CD4-positive, alpha-beta T cell treated with Interleukin-4 for 1 hour (primary cell): ENCODE measurements at regions not wholly inside any gene's neighbourhood (a gene's known extent, or its start where the extent isn't known, plus 50 kb on each side); places are given as distances from the start of the nearest gene placed in this dataset.

Experiments used
- DNase-seq, 2 donors: peaks; one replicate each; pipeline ENCODE4 v3.0.0-alpha.2; 2020 to 2022

DNA sequence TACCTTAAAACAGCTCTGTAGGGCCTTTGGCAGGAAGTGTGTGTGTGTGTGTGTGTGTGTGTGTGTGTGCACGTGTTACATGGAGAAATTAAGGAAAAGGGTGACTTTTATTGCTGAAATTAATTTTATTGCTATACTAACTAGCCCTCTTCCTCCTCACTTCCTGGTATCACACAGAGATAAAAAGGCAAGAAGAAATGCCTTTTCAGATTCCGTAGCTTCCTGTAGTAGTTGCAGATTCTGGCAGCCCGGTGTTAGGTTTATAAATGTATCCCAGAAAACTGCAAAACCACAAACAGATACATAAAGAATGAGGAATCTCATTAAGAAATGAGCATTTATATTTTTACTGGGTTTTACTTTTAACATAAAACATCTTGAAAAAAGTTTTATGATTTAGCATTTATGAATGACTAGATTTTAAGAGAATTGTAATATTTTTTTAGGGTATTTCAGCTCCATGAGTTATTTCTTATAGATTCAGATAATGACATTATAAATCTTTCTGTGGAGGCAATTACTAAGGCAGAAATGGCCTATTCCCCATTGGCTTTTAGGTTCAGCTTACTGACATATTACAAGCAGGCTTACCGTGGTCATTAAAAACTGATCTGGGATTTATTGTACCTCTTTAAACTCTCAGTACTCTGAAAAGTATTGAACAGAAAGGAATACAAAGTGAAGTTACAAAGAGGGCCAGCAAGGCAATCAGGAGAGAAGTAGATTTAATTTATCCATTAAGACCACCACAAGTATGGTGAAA is 249.1 kb upstream of the TSHZ2 start:
- no peak for DNase-seq

DNA sequence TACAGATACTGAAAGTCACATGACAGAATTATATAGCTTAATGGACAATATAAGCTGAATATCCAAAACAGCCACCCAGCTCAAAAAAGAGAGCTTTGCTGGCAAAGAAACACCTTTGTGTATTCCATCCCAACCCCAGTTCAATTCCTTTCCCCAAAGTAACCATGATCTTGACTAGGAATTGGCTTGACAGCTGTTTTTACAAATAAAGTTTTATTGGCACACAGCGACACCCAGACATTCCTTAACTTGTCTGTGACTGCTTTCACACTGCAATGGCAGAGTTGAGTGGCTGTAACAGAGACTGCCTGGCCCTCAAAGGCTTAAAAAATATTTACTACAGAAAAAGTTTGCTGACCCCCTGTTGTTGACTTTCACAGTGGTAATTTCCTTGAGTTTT is 264.0 kb upstream of the TSHZ2 start:
- DNase-seq = no peak

GRCh38 chr20:52704553-52704952 is 267.6 kb upstream of the TSHZ2 start:
- DNase-seq = no peak

GRCh38 chr20:52688345-52688744 is 283.8 kb upstream of the TSHZ2 start:
- DNase-seq = no peak

DNA sequence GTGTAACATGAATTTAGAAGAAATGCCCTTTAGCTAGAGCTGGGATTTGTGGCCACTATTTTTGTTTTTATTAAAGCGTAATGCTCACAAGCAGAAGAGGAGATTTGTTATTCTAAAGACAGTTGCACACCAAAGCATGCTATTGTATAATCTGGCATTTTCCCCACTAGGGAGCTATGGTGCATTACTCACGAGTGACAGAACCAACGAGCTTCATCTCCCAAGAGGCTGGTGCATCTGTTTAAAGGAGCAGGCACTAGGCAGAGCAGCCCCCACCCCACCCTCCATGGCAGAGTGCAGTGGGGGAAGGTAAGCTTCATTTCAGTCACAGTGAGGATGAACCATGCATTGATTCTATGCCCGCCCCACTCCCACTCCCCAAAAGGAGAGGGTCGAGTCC is 287.3 kb upstream of the TSHZ2 start:
- DNase-seq = no peak

GRCh38 chr20:52684176-52684575 is 288.0 kb upstream of the TSHZ2 start:
- no peak for DNase-seq

DNA sequence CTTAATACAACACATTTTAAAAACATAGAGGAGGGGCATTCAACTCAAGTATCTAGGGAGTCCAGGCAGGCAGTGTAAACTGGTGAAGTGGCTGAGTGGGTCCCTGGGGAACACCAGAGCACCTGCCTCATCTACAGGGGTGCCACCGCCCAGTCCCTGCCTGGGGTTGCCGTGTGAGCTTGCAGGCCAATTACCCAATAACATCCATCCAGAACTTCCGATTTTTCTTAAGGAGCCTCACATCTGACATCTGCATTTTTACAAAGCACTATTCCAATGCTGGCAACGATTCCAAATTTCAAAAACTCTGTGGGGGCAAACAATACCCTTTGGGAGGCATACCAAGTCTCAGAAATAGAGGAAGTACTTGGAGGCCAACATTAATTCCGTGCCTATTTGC is 288.4 kb upstream of the TSHZ2 start:
- no peak for DNase-seq

GRCh38 chr20:52682237-52682636 is 289.9 kb upstream of the TSHZ2 start:
- DNase-seq = no peak

GRCh38 chr20:52681288-52681687 is 290.9 kb upstream of the TSHZ2 start:
- DNase-seq = no peak

- no peak for DNase-seq
These were observed 294.9 kb upstream of the TSHZ2 start for GRCh38 chr20:52677216-52677615.

DNA sequence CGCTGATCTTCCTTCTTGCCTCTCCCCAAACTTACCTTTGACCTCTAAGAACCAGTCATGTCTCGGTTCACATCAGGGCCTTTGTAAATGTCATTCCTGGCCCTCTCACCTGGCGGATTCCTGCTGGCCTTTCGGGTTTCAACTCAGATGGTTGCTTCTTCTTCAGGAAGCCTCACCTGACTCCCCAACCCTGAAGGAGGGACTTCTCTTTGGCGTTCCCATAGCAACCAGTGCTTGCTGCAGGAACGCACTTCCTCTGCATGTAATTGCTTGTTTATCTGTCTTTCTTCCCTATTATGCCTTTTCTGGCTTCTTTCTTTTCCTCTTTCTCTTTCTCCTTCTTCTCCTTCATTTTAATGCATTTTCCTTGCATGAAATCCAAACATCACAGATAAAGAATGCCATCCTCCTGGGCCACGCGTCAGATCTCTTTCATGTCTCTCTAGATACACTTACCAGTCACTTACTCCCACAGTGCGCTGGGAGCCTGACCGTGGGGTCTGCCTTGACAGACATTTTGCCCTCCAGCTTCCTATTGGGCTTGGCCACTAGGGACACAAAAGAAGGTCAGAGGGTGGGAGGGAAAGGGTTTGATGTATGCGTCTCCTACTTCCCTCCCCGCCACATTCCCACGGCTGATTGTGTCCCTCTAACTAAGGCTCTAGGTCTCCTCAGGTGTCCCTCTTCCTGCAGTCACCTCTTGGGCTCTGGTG is 295.7 kb upstream of the TSHZ2 start:
- peak in 1 of 2 donors; percentile 25 for DNase-seq

- peak in 1 of 2 donors; percentile 21 for DNase-seq
These were observed 296.8 kb upstream of the TSHZ2 start for GRCh38 chr20:52675375-52675774.

DNA sequence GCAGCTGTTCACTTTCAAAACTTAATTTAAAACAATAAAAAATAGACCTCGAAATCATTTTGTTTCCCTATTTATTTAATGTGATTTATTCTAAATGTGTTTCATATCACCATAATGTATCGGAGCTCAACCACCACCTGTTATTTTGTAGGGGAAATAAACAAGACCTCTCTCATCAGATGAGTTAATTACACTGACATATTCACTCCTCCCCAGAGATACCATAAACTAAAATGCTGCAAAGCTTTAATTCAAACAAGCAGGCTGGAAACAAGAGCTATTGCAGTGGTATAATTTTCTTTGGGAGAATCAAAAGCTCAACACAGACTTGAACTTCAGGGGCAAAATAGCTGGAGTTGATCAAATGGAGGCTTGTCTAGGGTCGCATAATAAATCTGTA is 303.5 kb upstream of the TSHZ2 start:
- DNase-seq = no peak

- DNase-seq = no peak
These were observed 304.8 kb upstream of the TSHZ2 start for GRCh38 chr20:52667358-52667757.

- no peak for DNase-seq
These were observed 306.7 kb upstream of the TSHZ2 start for GRCh38 chr20:52665441-52665840.

DNA sequence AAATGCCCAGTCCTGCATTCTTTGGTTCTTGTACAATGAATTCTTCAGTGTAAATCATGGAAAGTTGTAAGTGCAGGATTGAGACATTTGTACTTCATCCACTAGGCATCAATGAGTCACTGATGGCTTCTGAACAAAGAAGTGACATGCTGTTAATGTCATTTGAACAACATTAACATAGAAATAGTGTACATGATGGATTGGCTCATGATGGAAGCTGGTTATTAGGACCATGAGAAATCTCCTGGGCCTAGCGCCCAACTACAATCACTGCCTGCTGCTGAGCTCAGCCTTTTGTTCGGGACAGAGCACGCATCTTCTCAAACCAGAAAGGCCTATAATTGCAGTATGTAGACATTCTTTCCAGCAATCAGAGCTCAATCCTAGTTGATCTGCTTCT is 316.8 kb upstream of the TSHZ2 start:
- no peak for DNase-seq

DNA sequence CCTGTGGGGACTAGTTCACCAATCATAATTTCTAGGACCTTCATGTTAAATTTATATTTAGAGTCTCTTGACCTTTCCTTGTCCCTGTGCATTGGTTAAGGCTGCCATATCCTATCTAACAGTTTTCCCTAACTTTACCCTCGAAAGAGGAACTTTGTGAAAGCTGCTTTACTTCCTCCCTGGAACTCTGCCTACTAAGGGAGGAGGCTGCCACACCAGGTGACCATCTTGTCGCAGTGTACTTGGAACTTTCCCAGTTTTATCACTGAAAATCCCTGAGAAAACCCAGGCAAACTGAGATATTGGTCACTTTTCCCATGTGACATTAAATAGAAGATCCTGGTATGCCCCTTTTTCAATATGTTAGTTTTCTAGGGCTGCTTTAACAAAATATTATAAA is 317.6 kb upstream of the TSHZ2 start:
- DNase-seq = no peak

GRCh38 chr20:52652271-52652670 is 319.9 kb upstream of the TSHZ2 start:
- DNase-seq = no peak

DNA sequence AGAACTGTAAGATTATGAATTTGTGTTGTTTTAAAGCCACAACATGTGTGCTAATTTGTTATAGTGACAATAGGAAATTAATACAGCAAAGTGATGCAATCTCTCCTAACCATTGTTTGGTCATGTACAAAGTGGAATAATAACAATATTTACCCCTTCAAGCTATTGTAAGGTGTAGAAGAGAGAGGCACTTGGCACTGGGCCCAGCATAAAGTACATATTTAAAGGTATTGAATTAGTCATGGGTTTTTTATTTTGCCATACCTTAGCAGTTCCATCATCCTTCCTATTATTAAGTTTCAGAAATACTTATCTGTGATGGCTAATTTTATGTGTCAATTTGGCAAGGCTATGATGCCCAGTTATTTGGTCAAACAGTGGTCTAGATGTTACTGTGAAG is 322.4 kb upstream of the TSHZ2 start:
- DNase-seq = no peak

- no peak for DNase-seq
These were observed 326.3 kb upstream of the TSHZ2 start for GRCh38 chr20:52645822-52646221.

DNA sequence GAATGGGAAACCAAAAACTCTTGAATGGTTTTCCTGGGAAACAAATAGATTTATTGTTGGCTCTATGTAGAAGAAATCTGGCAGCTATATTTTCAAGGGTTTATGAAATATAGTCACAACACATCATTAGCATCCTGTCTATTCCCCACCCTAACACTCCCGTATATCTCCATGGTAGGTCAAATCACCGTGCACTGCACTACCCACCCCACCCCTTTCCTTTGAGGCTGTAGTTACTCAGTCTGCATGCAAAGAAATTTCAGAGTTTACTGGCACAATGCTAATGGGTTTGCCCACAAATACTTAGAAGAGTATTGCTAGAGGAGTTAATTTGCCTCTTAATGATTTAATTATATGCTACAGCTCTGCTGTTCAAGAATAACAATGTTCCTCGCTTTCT is 329.1 kb upstream of the TSHZ2 start:
- DNase-seq = no peak

- DNase-seq = no peak
These were observed 335.0 kb upstream of the TSHZ2 start for GRCh38 chr20:52637201-52637600.

GRCh38 chr20:52631469-52631868 is 340.7 kb upstream of the TSHZ2 start:
- no peak for DNase-seq

- DNase-seq = no peak
These were observed 342.0 kb upstream of the TSHZ2 start for GRCh38 chr20:52630138-52630537.

DNA sequence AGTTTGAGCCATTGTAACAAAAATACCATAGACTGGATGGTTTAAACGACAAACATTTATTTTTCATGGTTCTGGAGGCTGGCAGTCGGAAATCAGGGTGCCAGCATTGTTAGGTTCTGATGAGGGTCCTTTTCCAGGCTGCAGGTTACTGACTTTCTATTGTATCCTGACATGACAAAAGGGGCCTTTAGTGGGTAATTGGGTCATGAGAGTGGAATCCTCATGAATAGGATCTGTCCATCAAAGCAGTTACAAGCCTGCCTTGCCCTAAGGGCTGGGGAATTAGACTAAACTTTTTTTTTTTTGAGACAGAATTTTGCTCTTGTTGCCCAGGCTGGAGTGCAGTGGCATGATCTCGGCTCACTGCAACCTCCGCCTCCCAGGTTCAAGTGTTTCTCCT is 347.9 kb upstream of the TSHZ2 start:
- no peak for DNase-seq
